Body of pancreas (tissue), 4 donors: ENCODE measurements at regions not wholly inside any gene's neighbourhood (a gene's known extent, or its start where the extent isn't known, plus 50 kb on each side); places are given as distances from the start of the nearest gene placed in this dataset.

Experiments used
- POLR2A ChIP-seq, 3 donors: fragments of 450-650 bp; IDR thresholded peaks; one replicate each; pipeline ENCODE4 v1.6.1; 2016; ENCODE audit warnings: antibody characterized with exemption in 3 of 3, mild to moderate bottlenecking in 2 of 3
- TF ChIP-seq, protein P1 (sequence below), 7 experiments: fragments of 450-650 bp in 4 of 7; fragments of 200-600 bp in 3 of 7; sonication (generic) in 3 of 7; IDR thresholded peaks; one replicate each; pipeline ENCODE4 v1.5.1; 2016 to 2019; ENCODE audit warnings: antibody characterized with exemption in 7 of 7

- TF ChIP-seq, protein P1, sequence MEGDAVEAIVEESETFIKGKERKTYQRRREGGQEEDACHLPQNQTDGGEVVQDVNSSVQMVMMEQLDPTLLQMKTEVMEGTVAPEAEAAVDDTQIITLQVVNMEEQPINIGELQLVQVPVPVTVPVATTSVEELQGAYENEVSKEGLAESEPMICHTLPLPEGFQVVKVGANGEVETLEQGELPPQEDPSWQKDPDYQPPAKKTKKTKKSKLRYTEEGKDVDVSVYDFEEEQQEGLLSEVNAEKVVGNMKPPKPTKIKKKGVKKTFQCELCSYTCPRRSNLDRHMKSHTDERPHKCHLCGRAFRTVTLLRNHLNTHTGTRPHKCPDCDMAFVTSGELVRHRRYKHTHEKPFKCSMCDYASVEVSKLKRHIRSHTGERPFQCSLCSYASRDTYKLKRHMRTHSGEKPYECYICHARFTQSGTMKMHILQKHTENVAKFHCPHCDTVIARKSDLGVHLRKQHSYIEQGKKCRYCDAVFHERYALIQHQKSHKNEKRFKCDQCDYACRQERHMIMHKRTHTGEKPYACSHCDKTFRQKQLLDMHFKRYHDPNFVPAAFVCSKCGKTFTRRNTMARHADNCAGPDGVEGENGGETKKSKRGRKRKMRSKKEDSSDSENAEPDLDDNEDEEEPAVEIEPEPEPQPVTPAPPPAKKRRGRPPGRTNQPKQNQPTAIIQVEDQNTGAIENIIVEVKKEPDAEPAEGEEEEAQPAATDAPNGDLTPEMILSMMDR (IDR thresholded peaks at IDR 0.05), result no peak
- TF ChIP-seq POLR2A (IDR thresholded peaks at IDR 0.05), result no peak
Observed at GRCh38 chr6:44730771-44731391, 343.4 kb downstream of the CDC5L start.
